ENCODE measurements at regions not wholly inside any gene's neighbourhood (a gene's known extent, or its start where the extent isn't known, plus 50 kb on each side); places are given as distances from the start of the nearest gene placed in this dataset.

DNA sequence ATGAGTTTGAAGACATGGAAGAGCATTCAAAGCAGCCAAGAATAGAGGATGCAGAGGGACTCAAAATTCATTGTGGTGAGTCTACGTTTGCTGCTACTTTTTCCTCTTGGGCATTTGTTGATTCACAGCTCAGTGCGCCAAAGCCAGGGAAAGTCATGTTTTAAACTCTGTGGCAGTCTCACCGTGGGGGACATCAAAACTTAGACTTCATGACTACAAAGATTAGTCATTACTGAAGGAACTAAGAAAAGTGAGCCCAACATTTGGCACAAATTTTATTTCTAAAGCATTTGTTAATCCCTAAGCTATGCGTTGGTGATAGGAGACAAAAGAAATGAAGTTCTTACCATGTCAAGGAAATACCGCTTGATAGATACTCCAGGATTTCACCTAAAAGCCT is 73.7 kb upstream of the MTAP start:
- FAIRE-seq (no peak), DNase-seq (ENCODE audit: insufficient read length, low spot score) (no peak)
- TF ChIP-seq, protein P1, sequence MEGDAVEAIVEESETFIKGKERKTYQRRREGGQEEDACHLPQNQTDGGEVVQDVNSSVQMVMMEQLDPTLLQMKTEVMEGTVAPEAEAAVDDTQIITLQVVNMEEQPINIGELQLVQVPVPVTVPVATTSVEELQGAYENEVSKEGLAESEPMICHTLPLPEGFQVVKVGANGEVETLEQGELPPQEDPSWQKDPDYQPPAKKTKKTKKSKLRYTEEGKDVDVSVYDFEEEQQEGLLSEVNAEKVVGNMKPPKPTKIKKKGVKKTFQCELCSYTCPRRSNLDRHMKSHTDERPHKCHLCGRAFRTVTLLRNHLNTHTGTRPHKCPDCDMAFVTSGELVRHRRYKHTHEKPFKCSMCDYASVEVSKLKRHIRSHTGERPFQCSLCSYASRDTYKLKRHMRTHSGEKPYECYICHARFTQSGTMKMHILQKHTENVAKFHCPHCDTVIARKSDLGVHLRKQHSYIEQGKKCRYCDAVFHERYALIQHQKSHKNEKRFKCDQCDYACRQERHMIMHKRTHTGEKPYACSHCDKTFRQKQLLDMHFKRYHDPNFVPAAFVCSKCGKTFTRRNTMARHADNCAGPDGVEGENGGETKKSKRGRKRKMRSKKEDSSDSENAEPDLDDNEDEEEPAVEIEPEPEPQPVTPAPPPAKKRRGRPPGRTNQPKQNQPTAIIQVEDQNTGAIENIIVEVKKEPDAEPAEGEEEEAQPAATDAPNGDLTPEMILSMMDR (IDR thresholded peaks at IDR 0.05; ENCODE audit: insufficient read depth, missing control alignments) = no peak

DNA sequence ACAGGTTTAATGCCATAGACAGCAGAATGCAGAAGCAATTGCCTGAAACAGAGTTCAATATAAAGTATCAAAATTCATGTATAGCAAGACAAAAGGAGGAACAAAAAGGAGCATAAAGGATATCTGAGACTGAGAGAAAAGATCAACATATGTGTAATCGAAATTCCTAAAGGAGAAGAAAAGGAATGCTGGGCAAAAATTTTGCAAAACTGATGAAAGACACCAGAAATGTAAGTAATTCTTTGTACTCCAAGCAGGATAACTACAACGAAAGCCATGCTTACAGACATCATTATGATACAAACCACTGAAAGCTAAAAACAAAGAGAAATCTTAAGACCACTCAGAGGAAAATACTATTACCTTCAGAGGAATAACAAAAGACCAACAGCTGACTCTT is 72.8 kb upstream of the MTAP start:
- DNase-seq (ENCODE audit: insufficient read length, low spot score) (no peak), FAIRE-seq (no peak)
- TF ChIP-seq, protein P1 (IDR thresholded peaks at IDR 0.05; ENCODE audit: insufficient read depth, missing control alignments) = no peak

DNA sequence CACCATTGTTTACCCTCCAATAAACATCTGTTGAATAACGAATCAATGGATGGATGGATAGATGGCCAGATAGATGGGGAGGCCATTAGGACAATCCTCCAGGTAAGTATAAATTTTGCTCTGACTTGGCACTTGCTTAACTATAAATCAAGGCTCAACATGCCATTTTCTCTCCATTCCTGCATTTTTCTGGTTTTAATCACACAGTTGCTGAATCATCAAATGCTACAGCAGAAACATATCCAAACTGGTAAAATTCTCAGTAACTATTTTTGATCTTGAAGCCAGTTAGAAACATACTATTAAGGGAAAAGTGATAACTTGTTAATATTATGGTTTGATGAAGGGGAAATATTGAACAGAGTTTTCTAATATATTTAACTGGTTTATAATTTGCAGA is 71.5 kb upstream of the MTAP start:
- DNase-seq (ENCODE audit: insufficient read length, low spot score) (no peak), FAIRE-seq (no peak)
- TF ChIP-seq, protein P1 (IDR thresholded peaks at IDR 0.05; ENCODE audit: insufficient read depth, missing control alignments) = no peak

DNA sequence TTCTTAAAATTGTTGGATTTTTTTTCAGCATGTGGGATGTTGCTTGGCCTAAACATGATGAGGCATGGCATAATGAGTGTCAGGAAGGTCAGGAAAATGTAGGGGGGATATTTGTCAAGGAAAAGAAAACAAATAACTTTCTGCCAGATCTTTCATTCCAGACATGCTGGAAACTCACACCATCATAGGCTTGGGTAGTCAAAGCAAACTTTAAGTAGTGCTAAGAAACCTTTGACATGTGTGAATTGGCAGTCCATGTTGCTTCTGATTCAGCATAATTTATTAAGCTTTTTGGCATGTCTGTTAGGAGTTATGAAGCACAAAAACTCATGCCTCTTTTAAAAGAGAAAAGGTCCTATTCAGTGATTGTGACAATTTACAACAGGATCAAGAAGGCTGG is 61.3 kb upstream of the MTAP start:
- TF ChIP-seq, protein P1 (IDR thresholded peaks at IDR 0.05; ENCODE audit: insufficient read depth, missing control alignments) = no peak
- no peak for FAIRE-seq
- DNase-seq (ENCODE audit: insufficient read length, low spot score) = no peak

DNA sequence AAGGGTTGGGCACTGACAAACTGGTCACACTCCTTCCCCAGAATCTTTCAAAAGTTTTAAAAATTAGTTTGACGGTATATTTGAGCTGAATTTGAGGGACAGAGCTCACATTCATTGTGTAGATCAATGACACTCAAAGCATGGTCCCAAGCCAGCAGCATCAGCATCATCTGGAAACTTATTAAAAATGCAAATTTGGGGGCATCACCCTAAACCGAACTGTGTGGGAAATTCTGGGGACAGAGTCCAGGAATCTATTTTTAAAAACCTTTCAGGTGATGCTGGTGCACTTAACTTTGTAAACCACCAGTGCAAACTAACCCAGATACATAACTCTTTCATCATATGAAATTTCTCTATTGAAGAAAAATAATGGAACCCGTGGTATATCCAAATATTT is 58.1 kb upstream of the MTAP start:
- FAIRE-seq (no peak), DNase-seq (ENCODE audit: insufficient read length, low spot score) (no peak)
- TF ChIP-seq, protein P1 (IDR thresholded peaks at IDR 0.05; ENCODE audit: insufficient read depth, missing control alignments) = no peak

DNA sequence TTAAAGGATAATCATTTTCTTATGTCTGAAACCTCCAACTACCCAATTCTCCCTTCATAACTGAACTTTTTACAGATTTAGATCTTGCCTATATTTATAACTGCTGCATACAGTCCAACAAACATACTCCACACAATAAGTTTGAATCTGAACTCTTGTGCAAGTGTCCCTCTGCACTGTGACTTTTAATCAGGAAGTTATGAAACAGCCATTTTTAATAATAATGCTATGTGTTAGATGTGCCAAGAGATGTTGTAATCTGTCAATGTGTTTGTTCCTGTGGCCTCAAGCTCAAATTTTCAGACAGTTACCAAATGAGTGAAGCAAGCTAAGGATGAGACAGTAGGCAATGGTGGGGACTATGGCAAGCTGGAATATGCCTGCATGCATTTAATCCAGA is 57.6 kb upstream of the MTAP start:
- DNase-seq (ENCODE audit: insufficient read length, low spot score) (no peak), FAIRE-seq (no peak)
- TF ChIP-seq, protein P1 (IDR thresholded peaks at IDR 0.05; ENCODE audit: insufficient read depth, missing control alignments) = no peak

DNA sequence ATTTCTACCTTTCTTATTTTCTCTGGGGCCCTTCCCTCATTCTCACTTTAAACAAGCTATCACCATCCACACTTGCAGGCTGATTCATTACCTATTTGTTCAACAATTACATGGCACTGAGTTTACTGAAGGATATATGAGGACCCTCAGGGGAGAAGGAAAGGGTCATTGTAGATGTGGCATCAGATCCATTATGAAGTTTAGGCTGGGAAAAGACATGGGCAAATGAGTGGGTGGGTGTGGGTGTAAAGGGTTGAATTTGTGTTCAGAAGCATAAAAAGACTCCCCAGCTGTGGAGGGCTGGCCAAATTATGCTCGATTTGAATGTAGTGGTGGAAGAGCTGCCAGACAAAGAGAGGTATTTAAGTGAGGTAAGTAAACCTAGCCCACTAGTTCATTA is 55.9 kb upstream of the MTAP start:
- FAIRE-seq (no peak), DNase-seq (ENCODE audit: insufficient read length, low spot score) (no peak)
- TF ChIP-seq, protein P1 (IDR thresholded peaks at IDR 0.05; ENCODE audit: insufficient read depth, missing control alignments) = no peak

Measured in D721Med (cell line).